ENCODE measurements at regions not wholly inside any gene's neighbourhood (a gene's known extent, or its start where the extent isn't known, plus 50 kb on each side); places are given as distances from the start of the nearest gene placed in this dataset.

GRCh38 chr5:115402822-115403577 lies 106.5 kb upstream of the CCDC112 start:
- TF ChIP-seq EP300 (IDR thresholded peaks at IDR 0.05) (no peak), CTCF (IDR thresholded peaks at IDR 0.05) (no peak), POLR2AphosphoS5 (IDR thresholded peaks at IDR 0.05) (no peak)

Data from suprapubic skin (tissue), 4 donors.